ENCODE measurements at regions not wholly inside any gene's neighbourhood (a gene's known extent, or its start where the extent isn't known, plus 50 kb on each side); places are given as distances from the start of the nearest gene placed in this dataset.
"Not testable (repeated sequence)": the region's sequence is repeated elsewhere in the genome, so short reads cannot be mapped to it uniquely, and the experiment has no call there.

DNA sequence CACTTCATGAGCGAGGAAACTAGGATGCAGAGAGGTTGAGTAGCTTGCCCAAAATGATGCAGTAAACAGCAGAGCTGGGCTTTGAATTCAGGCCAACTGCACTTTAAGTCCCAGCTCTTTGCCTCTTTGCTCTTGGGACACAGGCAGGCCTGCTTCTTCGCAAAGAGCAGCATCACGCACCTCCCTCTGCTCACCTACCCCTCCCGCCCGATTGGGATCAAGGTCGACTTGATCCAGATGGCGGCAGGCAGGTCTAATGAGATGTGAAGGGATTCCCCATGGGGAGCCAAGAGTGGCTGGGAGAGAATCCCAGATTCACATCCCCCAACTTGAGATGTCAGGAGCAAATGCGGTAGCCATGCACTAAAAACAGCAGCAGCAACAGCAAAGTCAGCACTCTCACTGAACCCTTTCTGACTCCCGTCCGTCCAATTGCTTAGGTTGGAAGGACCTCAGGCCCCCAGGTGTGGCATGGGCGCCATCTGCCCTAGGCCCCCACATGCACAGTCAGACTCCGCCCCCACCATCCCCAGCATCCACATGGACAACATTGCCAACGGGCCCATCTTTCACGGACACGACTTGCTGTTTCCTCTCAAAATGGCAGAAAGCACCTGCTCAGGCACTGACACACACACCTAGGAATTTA is 84.3 kb upstream of the MAP4K4 start:
- no peak for DNase-seq

DNA sequence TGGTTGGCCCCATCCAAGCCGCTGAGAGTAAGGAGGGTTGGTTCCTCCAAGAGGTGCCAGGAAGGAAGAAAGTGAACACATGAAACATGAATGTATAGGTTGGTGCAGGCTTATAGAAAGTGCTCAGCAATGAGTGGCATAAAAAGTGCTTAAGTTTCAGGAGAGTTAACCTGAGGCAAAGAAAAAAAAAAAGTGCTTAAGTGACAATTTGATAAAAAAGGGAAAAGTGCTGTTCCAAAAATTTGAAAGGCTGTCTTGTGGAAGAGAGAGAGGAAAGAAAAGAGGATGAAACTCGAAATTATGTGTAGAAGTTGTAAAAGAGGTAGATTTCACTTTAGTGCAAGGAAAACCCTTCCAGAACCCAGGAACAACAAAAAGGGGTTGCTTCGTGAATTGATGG is 85.5 kb upstream of the MAP4K4 start:
- in situ Hi-C loops (cut with MboI; ENCODE audit: low pct_unique_long_range_greater_than_20kb, low sequenced_read_pairs): no loop called here
- DNase-seq: no peak

More for the DNA sequence above, 84.3 kb upstream of the MAP4K4 start:
- in situ Hi-C loops (cut with MboI; ENCODE audit: low pct_unique_long_range_greater_than_20kb, low sequenced_read_pairs): no loop called here

GRCh38 chr2:101610750-101611315 is 86.7 kb upstream of the MAP4K4 start:
- in situ Hi-C loops (cut with MboI; ENCODE audit: low pct_unique_long_range_greater_than_20kb, low sequenced_read_pairs): no loop called here
- DNase-seq: no peak

DNA sequence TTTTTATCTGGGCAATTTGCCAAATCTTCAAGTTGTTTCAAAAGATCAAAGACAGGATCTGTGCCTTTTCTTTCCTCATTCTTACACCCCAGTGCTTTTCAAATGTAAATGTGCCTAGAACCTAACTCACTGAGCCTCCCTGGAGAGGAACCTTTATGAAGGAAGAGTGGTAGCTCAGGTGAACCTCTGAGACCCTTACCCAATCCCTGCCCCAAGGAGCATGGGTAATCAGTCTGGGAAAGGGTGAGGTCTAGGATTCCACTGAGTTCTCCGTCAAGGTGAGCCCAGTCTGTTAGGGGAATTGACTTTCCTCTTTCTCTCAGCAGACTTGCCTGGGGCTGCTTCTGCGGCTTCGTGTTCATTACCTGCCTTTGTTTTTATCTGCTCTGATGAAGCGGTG is 88.1 kb upstream of the MAP4K4 start:
- in situ Hi-C loops (cut with MboI; ENCODE audit: low pct_unique_long_range_greater_than_20kb, low sequenced_read_pairs): no loop called here
- DNase-seq: no peak

GRCh38 chr2:101608408-101609310 is 88.8 kb upstream of the MAP4K4 start:
- DNase-seq: no peak
- in situ Hi-C loops (cut with MboI; ENCODE audit: low pct_unique_long_range_greater_than_20kb, low sequenced_read_pairs): no loop called here

GRCh38 chr2:101597347-101597944 is 100.1 kb upstream of the MAP4K4 start:
- no peak for DNase-seq
- in situ Hi-C loops (cut with MboI; ENCODE audit: low pct_unique_long_range_greater_than_20kb, low sequenced_read_pairs): no loop called here

GRCh38 chr2:101596333-101596732 is 101.2 kb upstream of the MAP4K4 start:
- in situ Hi-C loops (cut with MboI; ENCODE audit: low pct_unique_long_range_greater_than_20kb, low sequenced_read_pairs): no loop called here
- no peak for DNase-seq

- no peak for DNase-seq
- in situ Hi-C loops (cut with MboI; ENCODE audit: low pct_unique_long_range_greater_than_20kb, low sequenced_read_pairs): no loop called here
Observed at GRCh38 chr2:101587251-101587650, 110.3 kb upstream of the MAP4K4 start.

- DNase-seq: no peak
- in situ Hi-C loops (cut with MboI; ENCODE audit: low pct_unique_long_range_greater_than_20kb, low sequenced_read_pairs): no loop called here
Observed at GRCh38 chr2:101583861-101584260, 108.9 kb upstream of the RFX8 start.

- DNase-seq: no peak
- in situ Hi-C loops (cut with MboI; ENCODE audit: low pct_unique_long_range_greater_than_20kb, low sequenced_read_pairs): no loop called here
Observed at GRCh38 chr2:101581675-101582299, 106.9 kb upstream of the RFX8 start.

GRCh38 chr2:101580528-101580927 is 105.6 kb upstream of the RFX8 start:
- no peak for DNase-seq
- in situ Hi-C loops (cut with MboI; ENCODE audit: low pct_unique_long_range_greater_than_20kb, low sequenced_read_pairs): no loop called here

- in situ Hi-C loops (cut with MboI; ENCODE audit: low pct_unique_long_range_greater_than_20kb, low sequenced_read_pairs): no loop called here
- DNase-seq: no peak
Observed at GRCh38 chr2:101578671-101579070, 103.8 kb upstream of the RFX8 start.

- DNase-seq; in situ Hi-C loops (cut with MboI; ENCODE audit: low pct_unique_long_range_greater_than_20kb, low sequenced_read_pairs): not testable (repeated sequence)
Observed at GRCh38 chr2:101578135-101578534, 103.2 kb upstream of the RFX8 start.

DNA sequence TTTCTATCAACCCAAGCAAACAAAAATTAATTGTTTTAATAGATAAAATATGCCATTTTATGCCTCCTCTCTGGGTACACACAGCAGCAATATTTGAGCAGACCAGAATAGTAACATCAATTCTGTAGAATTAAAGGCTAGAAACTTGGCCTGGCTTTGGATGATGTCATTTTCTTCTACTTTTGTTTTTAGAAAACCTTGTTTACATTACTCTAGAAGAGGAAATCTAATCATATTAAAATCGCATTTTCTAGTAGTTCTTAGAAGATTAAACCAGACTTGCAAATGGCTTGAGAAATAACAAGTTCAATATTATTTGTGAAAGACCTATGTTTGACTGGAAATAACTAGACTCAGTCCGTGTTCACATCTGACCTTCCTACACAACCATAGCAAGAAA is 102.3 kb upstream of the RFX8 start:
- DNase-seq: no peak
- in situ Hi-C loops (cut with MboI; ENCODE audit: low pct_unique_long_range_greater_than_20kb, low sequenced_read_pairs): no loop called here

- no peak for DNase-seq
- in situ Hi-C loops (cut with MboI; ENCODE audit: low pct_unique_long_range_greater_than_20kb, low sequenced_read_pairs): no loop called here
Observed at GRCh38 chr2:101574622-101575021, 99.7 kb upstream of the RFX8 start.

DNA sequence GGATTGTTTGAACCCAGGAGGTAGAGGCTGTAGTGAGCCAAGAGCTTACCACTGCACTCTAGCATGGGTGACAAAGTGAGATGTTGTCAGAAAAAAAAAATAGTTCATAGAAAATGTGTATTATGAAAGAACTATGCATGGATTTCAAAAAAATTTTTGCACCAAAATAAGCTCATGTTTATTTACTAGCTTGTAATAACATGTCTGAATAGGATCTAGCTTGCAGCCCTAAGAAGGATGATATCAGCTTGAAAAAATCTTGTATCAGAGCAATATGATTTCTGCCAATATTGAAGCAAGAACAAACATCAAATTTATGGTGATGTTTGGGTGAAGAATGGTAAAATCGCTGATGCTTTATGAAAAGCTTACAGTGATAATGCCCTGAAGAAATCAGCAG is 97.0 kb upstream of the RFX8 start:
- no peak for DNase-seq
- in situ Hi-C loops (cut with MboI; ENCODE audit: low pct_unique_long_range_greater_than_20kb, low sequenced_read_pairs): no loop called here

GRCh38 chr2:101569886-101570520 is 95.1 kb upstream of the RFX8 start:
- in situ Hi-C loops (cut with MboI; ENCODE audit: low pct_unique_long_range_greater_than_20kb, low sequenced_read_pairs): no loop called here
- DNase-seq: no peak

GRCh38 chr2:101568969-101569368 is 94.1 kb upstream of the RFX8 start:
- DNase-seq: no peak
- in situ Hi-C loops (cut with MboI; ENCODE audit: low pct_unique_long_range_greater_than_20kb, low sequenced_read_pairs): no loop called here

- in situ Hi-C loops (cut with MboI; ENCODE audit: low pct_unique_long_range_greater_than_20kb, low sequenced_read_pairs): no loop called here
Observed at GRCh38 chr2:101566632-101567228, 91.8 kb upstream of the RFX8 start.

More at GRCh38 chr2:101566632-101567228, 91.8 kb upstream of the RFX8 start:
- DNase-seq: no peak

All from KBM-7 (cell line).